WERI-Rb-1 (cell line): ENCODE measurements at regions not wholly inside any gene's neighbourhood (a gene's known extent, or its start where the extent isn't known, plus 50 kb on each side); places are given as distances from the start of the nearest gene placed in this dataset.
A peak's percentile ranks its signal among the peaks of the same experiment; 100 is the strongest.
"Not testable (repeated sequence)": the region's sequence is repeated elsewhere in the genome, so short reads cannot be mapped to it uniquely, and the experiment has no call there.

Source experiments
- DNase-seq: peaks from one replicate; pipeline ENCODE4 v3.0.0-alpha.2; 2020
- H3K27ac ChIP-seq: fragments of 250-450 bp; sonication (Bioruptor Pico); 2 replicates; pipeline ENCODE4 v1.5.1; 2020; ENCODE audit warnings: mild to moderate bottlenecking, moderate library complexity
- H3K27me3 ChIP-seq: fragments of 250-450 bp; sonication (Bioruptor Pico); 2 replicates; pipeline ENCODE4 v1.5.1; 2021; ENCODE audit warnings: mild to moderate bottlenecking, low read depth, moderate library complexity; ENCODE audit not compliant: insufficient read depth, severe bottlenecking
- H3K36me3 ChIP-seq: fragments of 250-450 bp; sonication (Bioruptor Pico); 2 replicates; pipeline ENCODE4 v1.5.1; 2020; ENCODE audit warnings: mild to moderate bottlenecking, moderate library complexity
- H3K4me3 ChIP-seq: 2 replicates; pipeline ENCODE4 v1.5.1; 2011; ENCODE audit warnings: low read depth, mild to moderate bottlenecking, control low read depth, low read length
- H3K9me3 ChIP-seq: fragments of 250-450 bp; sonication (Bioruptor Pico); 2 replicates; pipeline ENCODE4 v1.5.1; 2021; ENCODE audit warnings: mild to moderate bottlenecking, moderate library complexity; ENCODE audit not compliant: severe bottlenecking
- TF ChIP-seq, protein P1 (sequence below): IDR thresholded peaks from 2 replicates; pipeline ENCODE4 v1.5.1; 2011; ENCODE audit warnings: low read depth, mild to moderate bottlenecking, control low read depth, inconsistent platforms, low read length

- Histone ChIP-seq H3K36me3 (no peaks in the 10 kb centered on the region), H3K27me3 (no peaks in the 10 kb centered on the region), H3K27ac (no peak overlapping the region), H3K4me3 (no peak overlapping the region), H3K9me3 (no peaks in the 10 kb centered on the region)
- TF ChIP-seq, protein P1, sequence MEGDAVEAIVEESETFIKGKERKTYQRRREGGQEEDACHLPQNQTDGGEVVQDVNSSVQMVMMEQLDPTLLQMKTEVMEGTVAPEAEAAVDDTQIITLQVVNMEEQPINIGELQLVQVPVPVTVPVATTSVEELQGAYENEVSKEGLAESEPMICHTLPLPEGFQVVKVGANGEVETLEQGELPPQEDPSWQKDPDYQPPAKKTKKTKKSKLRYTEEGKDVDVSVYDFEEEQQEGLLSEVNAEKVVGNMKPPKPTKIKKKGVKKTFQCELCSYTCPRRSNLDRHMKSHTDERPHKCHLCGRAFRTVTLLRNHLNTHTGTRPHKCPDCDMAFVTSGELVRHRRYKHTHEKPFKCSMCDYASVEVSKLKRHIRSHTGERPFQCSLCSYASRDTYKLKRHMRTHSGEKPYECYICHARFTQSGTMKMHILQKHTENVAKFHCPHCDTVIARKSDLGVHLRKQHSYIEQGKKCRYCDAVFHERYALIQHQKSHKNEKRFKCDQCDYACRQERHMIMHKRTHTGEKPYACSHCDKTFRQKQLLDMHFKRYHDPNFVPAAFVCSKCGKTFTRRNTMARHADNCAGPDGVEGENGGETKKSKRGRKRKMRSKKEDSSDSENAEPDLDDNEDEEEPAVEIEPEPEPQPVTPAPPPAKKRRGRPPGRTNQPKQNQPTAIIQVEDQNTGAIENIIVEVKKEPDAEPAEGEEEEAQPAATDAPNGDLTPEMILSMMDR: no peak
- no peak for DNase-seq
Measured at GRCh38 chr4:164326056-164326455, 427.9 kb upstream of the SMIM31 start.

DNA sequence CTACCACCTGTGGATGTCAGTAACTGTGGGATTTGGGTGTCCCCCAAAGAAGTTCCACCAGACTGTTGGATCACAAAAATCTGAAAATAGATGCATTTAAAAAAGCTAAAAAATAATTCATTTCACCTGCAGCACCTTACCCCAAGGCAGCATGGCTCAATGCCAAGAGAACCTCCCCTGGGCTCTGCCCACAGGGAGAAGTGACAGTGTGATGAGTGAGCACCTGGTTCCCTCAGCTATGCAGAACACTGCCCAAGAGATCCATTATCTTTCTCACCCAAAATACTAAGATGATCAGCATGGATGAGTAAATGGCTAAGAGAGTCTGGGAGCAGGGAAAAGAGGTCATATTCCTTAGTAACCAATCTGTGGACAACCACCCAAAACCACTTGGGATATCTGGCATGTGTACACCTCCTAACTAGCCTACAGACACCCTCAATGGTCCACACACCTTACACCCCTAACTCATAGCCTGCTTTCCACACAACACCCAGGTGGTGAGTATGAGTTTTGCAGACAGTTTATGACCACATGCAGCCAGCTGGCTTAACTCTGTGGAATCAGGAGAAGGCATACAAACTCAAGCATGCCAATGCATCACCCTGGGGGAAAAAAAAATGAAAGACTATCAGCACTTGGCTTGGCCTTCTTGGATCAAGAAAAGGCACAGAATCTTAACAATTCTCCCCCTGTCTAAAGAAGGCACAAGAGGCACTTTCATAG, 416.5 kb upstream of the SMIM31 start:
- Histone ChIP-seq H3K27ac (no peak overlapping the region), H3K9me3 (peaks cover 7% of the 10 kb centered on the region), H3K36me3 (no peaks in the 10 kb centered on the region), H3K4me3 (no peak overlapping the region), H3K27me3 (no peaks in the 10 kb centered on the region)
- no peak for DNase-seq
- TF ChIP-seq, protein P1: peak; percentile 12; the same call in 1 of the 2 replicates

- H3K36me3 ChIP-seq: no peaks in the 10 kb centered on the region
- DNase-seq: no peak
- peaks cover 7% of the 10 kb centered on the region for H3K9me3 ChIP-seq
- no peaks in the 10 kb centered on the region for H3K27me3 ChIP-seq
- TF ChIP-seq, protein P1: no peak
- H3K27ac ChIP-seq: no peak overlapping the region
- H3K4me3 ChIP-seq: no peak overlapping the region
Measured at GRCh38 chr4:164343472-164343976, 410.4 kb upstream of the SMIM31 start.

DNA sequence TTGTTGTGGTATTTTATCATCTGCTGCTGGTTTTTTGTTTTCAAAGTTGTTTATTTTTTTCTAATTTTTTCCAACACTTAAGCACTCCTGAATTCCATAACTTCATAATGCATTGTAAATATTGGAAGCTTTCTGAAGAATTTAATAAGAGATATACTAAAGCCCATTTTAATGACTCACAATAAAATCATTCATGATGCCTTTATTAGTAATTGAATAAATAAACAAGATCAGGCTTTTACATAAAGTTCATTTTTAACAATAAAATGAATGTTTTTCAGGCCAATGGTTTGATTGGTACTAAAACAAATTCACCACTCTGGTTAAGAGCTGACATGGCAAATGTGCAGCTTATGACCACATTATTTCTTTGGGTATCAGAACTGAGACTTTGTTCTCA, 408.2 kb upstream of the SMIM31 start:
- DNase-seq: no peak
- H3K36me3 ChIP-seq: no peaks in the 10 kb centered on the region
- H3K4me3 ChIP-seq: no peak overlapping the region
- H3K27me3 ChIP-seq: no peaks in the 10 kb centered on the region
- H3K9me3 ChIP-seq: peaks cover 7% of the 10 kb centered on the region
- TF ChIP-seq, protein P1: no peak
- H3K27ac ChIP-seq: no peak overlapping the region

GRCh38 chr4:164350061-164350460, 403.9 kb upstream of the SMIM31 start:
- no peaks in the 10 kb centered on the region for H3K9me3 ChIP-seq
- no peak for DNase-seq
- TF ChIP-seq, protein P1: no peak
- no peaks in the 10 kb centered on the region for H3K27me3 ChIP-seq
- no peak overlapping the region for H3K4me3 ChIP-seq
- no peak overlapping the region for H3K27ac ChIP-seq
- no peaks in the 10 kb centered on the region for H3K36me3 ChIP-seq

- not testable (repeated sequence) for DNase-seq, H3K4me3 ChIP-seq, H3K27ac ChIP-seq, H3K9me3 ChIP-seq, H3K27me3 ChIP-seq, H3K36me3 ChIP-seq
Measured at GRCh38 chr4:164350716-164351115, 403.2 kb upstream of the SMIM31 start.
